ENCODE measurements at regions not wholly inside any gene's neighbourhood (a gene's known extent, or its start where the extent isn't known, plus 50 kb on each side); places are given as distances from the start of the nearest gene placed in this dataset.

DNA sequence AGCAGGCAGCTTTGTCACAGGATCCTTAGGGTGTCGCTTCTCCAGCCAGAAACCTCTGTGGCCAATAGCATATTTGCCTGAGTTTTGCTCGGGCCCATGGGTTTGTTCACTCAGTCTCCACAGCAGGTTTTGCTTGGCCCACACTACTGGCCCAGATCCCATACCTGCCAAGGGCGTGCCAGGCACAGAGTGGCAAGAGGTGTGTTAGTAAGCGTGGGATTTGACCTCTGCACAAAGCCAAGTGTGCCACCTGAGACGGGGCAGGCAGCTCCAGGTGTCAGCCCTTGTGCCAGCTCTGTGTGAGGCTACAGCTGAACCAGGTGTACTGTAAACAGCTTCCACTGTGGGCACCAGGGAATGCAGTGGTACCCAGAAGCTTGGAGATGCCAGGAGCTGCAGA is 2003.0 kb downstream of the C4orf33 start:
- Histone ChIP-seq H3K9ac (ENCODE audit: low read length) (no peak overlapping the region), H3K9me3 (ENCODE audit: control insufficient read depth, low read depth, low read length) (peaks cover 6% of the 10 kb centered on the region), H3K27ac (ENCODE audit: low read length) (no peak overlapping the region), H3K27me3 (ENCODE audit: control insufficient read depth, insufficient read depth, low read length) (no peaks in the 10 kb centered on the region), H3K4me1 (ENCODE audit: control insufficient read depth, low read depth, low read length) (no peaks in the 10 kb centered on the region), H3K4me3 (ENCODE audit: low read length) (no peak overlapping the region), H3K36me3 (ENCODE audit: control insufficient read depth, low read depth, low read length) (no peaks in the 10 kb centered on the region)

DNA sequence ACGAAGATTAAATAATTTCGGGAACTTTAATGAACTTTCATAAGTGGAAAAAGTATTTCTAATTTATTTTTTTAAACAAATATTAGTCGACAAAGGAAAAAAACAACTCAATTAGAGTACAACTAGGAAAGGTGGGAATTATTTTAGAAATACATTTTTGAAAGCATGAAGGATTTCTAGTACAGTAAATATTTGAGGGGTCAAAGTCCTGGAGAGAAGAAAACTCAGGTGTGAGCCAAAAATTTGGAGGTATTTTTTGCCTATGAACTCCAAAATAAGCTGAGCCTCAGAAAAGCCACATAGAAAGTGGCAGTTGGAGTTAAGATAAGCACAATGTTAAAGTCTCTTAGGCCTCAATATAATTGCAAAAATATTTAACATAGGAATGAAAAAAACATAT is 2017.3 kb downstream of the C4orf33 start:
- Histone ChIP-seq H3K4me1 (ENCODE audit: control insufficient read depth, low read depth, low read length) (no peaks in the 10 kb centered on the region), H3K27me3 (ENCODE audit: control insufficient read depth, insufficient read depth, low read length) (no peaks in the 10 kb centered on the region), H3K9ac (ENCODE audit: low read length) (no peak overlapping the region), H3K9me3 (ENCODE audit: control insufficient read depth, low read depth, low read length) (no peaks in the 10 kb centered on the region), H3K27ac (ENCODE audit: low read length) (no peak overlapping the region), H3K36me3 (ENCODE audit: control insufficient read depth, low read depth, low read length) (no peaks in the 10 kb centered on the region), H3K4me3 (ENCODE audit: low read length) (no peak overlapping the region)

DNA sequence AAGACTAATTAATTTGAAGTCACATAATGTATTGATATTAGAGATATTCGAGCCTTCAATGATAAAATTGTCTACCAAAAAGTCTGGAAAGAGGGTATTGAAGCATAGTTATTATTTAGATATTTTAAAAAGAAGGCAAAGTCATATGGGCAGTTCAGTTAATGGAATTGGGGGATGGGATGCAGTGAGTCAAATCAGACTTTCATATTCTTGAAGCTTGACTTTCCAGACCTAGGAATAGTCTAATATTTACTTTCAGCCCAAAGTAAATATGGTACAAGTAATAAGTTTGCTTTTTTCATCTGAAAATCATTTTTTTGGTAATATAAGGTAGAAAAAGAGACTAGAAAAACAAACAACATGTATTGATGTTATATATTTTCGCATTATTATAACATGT is 2017.8 kb downstream of the C4orf33 start:
- Histone ChIP-seq H3K9me3 (ENCODE audit: control insufficient read depth, low read depth, low read length) (no peaks in the 10 kb centered on the region), H3K4me3 (ENCODE audit: low read length) (no peak overlapping the region), H3K27me3 (ENCODE audit: control insufficient read depth, insufficient read depth, low read length) (no peaks in the 10 kb centered on the region), H3K4me1 (ENCODE audit: control insufficient read depth, low read depth, low read length) (no peaks in the 10 kb centered on the region), H3K27ac (ENCODE audit: low read length) (no peak overlapping the region), H3K9ac (ENCODE audit: low read length) (no peak overlapping the region), H3K36me3 (ENCODE audit: control insufficient read depth, low read depth, low read length) (no peaks in the 10 kb centered on the region)

DNA sequence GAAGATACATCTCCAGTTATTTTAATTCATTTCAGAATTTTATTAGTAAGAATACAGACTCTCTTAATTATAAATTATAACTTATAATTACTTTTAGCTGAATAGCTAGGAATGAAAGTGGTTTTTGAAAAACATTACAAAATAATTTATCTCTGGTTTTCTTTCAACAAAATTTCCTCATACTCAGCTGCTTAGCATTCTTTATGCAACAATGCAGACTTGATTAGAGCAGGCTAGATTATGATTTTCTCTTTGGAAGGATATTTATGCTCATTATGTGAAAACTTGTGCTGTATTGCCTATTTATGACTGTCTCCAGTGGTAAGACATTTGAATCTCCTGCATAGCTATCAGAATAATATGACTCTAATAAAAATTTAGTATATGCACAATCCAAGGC is 2023.7 kb downstream of the C4orf33 start:
- Histone ChIP-seq H3K36me3 (ENCODE audit: control insufficient read depth, low read depth, low read length) (no peaks in the 10 kb centered on the region), H3K9me3 (ENCODE audit: control insufficient read depth, low read depth, low read length) (no peaks in the 10 kb centered on the region), H3K9ac (ENCODE audit: low read length) (no peak overlapping the region), H3K27me3 (ENCODE audit: control insufficient read depth, insufficient read depth, low read length) (no peaks in the 10 kb centered on the region), H3K27ac (ENCODE audit: low read length) (no peak overlapping the region), H3K4me1 (ENCODE audit: control insufficient read depth, low read depth, low read length) (no peaks in the 10 kb centered on the region), H3K4me3 (ENCODE audit: low read length) (no peak overlapping the region)

DNA sequence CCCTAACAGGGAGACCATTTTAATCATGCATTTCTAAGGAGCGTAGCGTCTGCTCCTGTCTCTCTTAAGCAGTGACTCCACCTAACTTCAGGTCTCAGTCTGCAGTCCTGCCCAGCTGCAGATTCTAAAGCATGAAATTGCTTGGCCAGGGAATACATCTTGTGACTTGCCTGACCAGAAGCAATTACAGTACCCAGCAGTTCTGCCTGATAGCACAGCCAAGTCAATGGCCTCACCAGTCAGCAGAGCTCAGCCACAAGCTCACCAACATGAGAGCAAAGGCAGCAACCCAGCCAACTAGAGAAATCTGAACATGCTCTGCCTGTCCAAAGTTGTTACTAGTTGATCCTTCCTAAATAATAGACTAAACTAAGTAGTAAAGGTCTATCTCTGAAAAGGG is 2011.9 kb upstream of the PCDH10 start:
- no peaks in the 10 kb centered on the region for H3K27me3 ChIP-seq (ENCODE audit: control insufficient read depth, insufficient read depth, low read length)
- no peaks in the 10 kb centered on the region for H3K9me3 ChIP-seq (ENCODE audit: control insufficient read depth, low read depth, low read length)
- H3K4me1 ChIP-seq (ENCODE audit: control insufficient read depth, low read depth, low read length): no peaks in the 10 kb centered on the region

DNA sequence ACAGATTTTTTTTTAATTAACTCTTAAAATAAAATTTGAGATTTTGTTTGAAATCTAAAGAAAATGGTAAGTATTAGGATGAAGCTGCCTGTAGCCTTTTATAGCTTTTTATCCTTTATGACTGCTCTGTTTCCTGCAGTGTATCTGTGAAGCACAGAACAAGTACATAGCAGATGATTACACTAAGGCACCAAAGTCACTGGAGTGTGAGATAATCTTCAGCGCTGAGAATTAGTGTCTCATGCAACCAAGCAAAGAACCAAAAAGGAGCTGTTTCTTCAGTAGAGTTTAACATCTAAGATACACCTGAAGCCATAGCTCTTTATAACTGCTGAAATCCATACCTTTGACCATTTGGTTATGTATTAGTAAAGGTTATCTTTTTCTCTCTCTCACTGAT is 1989.8 kb upstream of the PCDH10 start:
- H3K27me3 ChIP-seq (ENCODE audit: control insufficient read depth, insufficient read depth, low read length): no peaks in the 10 kb centered on the region
- no peaks in the 10 kb centered on the region for H3K9me3 ChIP-seq (ENCODE audit: control insufficient read depth, low read depth, low read length)
- H3K4me3 ChIP-seq (ENCODE audit: low read length): no peak overlapping the region
- H3K27ac ChIP-seq (ENCODE audit: low read length): no peak overlapping the region
- H3K4me1 ChIP-seq (ENCODE audit: control insufficient read depth, low read depth, low read length): peaks cover 4% of the 10 kb centered on the region
- H3K9ac ChIP-seq (ENCODE audit: low read length): no peak overlapping the region
- no peaks in the 10 kb centered on the region for H3K36me3 ChIP-seq (ENCODE audit: control insufficient read depth, low read depth, low read length)

More for the DNA sequence above, 2011.9 kb upstream of the PCDH10 start:
- H3K27ac ChIP-seq (ENCODE audit: low read length): no peak overlapping the region
- H3K4me3 ChIP-seq (ENCODE audit: low read length): no peak overlapping the region
- no peaks in the 10 kb centered on the region for H3K36me3 ChIP-seq (ENCODE audit: control insufficient read depth, low read depth, low read length)
- no peak overlapping the region for H3K9ac ChIP-seq (ENCODE audit: low read length)

DNA sequence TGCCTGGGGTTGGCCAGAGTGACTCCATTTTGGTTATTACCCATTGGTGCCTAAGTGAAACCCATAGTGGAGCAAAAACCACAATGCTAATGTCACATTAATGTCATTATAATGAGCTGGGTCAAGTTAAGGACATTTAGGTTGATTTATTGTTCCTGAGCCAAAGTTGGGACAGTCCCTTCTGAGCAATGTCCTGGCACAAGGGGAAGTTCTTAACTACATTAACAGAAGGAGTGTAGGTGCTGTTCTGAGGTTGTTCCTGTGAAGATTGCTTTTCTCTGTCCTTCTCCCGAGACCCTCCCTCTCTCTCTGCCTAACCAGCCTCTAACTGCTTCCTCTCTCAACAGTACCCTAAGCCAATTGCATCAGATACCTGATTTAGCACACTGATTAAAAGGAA is 1956.8 kb upstream of the PCDH10 start:
- H3K9ac ChIP-seq (ENCODE audit: low read length): no peak overlapping the region
- peaks cover 11% of the 10 kb centered on the region for H3K9me3 ChIP-seq (ENCODE audit: control insufficient read depth, low read depth, low read length)
- no peaks in the 10 kb centered on the region for H3K27me3 ChIP-seq (ENCODE audit: control insufficient read depth, insufficient read depth, low read length)
- no peaks in the 10 kb centered on the region for H3K36me3 ChIP-seq (ENCODE audit: control insufficient read depth, low read depth, low read length)
- no peak overlapping the region for H3K4me3 ChIP-seq (ENCODE audit: low read length)
- H3K27ac ChIP-seq (ENCODE audit: low read length): no peak overlapping the region
- no peaks in the 10 kb centered on the region for H3K4me1 ChIP-seq (ENCODE audit: control insufficient read depth, low read depth, low read length)

DNA sequence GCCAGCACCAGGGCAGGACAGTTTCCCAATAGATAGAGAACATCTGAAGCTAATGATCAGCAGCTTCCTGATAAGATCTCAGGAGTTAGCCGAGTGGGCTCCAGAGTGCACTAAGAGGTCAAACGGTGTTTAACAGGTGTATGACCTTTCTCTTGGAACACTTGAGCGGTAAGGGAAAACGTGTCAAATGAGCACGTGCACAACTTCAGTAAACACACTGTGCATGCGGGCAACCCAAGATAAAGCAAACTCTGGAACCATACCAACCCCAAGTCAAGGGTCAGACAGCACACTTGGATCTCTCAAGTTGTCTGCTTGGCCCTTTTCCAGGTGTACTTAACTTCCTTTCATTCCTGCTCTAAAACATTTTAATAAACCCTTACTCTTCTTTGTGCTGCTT is 1941.5 kb upstream of the PCDH10 start:
- Histone ChIP-seq H3K9ac (ENCODE audit: low read length) (no peak overlapping the region), H3K4me3 (ENCODE audit: low read length) (no peak overlapping the region), H3K9me3 (ENCODE audit: control insufficient read depth, low read depth, low read length) (no peaks in the 10 kb centered on the region), H3K4me1 (ENCODE audit: control insufficient read depth, low read depth, low read length) (no peaks in the 10 kb centered on the region), H3K36me3 (ENCODE audit: control insufficient read depth, low read depth, low read length) (no peaks in the 10 kb centered on the region), H3K27ac (ENCODE audit: low read length) (no peak overlapping the region), H3K27me3 (ENCODE audit: control insufficient read depth, insufficient read depth, low read length) (no peaks in the 10 kb centered on the region)

DNA sequence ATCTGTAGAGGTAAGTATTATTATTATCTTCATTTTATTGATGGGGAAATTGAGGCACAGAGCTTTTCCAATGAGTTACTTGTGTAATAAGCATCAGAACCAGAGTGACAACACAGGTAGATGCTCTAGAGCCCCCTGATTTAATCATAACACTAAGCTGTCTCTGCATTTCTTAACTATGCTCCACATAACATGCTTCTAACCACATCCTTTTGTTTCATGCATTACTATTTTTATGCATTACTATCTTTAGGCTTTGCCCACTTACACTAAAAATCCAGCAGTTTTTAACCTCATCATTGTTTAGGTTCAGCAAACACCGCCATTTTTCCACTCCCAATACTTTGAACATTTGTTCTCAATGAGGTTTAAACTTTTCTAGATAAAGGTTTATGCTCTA is 1900.8 kb upstream of the PCDH10 start:
- no peaks in the 10 kb centered on the region for H3K36me3 ChIP-seq (ENCODE audit: control insufficient read depth, low read depth, low read length)
- H3K9me3 ChIP-seq (ENCODE audit: control insufficient read depth, low read depth, low read length): no peaks in the 10 kb centered on the region
- H3K4me1 ChIP-seq (ENCODE audit: control insufficient read depth, low read depth, low read length): no peaks in the 10 kb centered on the region
- no peak overlapping the region for H3K9ac ChIP-seq (ENCODE audit: low read length)
- H3K4me3 ChIP-seq (ENCODE audit: low read length): no peak overlapping the region
- no peaks in the 10 kb centered on the region for H3K27me3 ChIP-seq (ENCODE audit: control insufficient read depth, insufficient read depth, low read length)
- H3K27ac ChIP-seq (ENCODE audit: low read length): no peak overlapping the region

DNA sequence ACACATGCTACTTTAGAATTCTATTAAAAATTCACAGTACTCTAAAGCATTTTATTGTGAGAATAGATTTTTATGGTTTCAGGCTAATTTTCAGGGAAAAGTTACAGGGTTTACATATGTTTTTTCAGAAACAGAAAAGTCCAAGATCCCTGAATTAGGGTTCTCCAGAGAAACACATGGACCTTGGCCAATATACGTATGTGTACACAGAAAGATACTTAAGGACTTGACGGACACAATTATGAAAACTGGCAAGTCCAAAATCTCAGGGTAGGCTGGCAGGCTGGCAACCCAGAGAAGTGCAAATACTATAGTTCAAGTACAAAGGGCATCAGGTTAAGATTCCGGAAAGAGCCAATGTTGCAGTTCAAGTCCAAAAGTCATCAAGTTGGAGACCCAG is 1897.8 kb upstream of the PCDH10 start:
- H3K27ac ChIP-seq (ENCODE audit: low read length): no peak overlapping the region
- H3K36me3 ChIP-seq (ENCODE audit: control insufficient read depth, low read depth, low read length): no peaks in the 10 kb centered on the region

DNA sequence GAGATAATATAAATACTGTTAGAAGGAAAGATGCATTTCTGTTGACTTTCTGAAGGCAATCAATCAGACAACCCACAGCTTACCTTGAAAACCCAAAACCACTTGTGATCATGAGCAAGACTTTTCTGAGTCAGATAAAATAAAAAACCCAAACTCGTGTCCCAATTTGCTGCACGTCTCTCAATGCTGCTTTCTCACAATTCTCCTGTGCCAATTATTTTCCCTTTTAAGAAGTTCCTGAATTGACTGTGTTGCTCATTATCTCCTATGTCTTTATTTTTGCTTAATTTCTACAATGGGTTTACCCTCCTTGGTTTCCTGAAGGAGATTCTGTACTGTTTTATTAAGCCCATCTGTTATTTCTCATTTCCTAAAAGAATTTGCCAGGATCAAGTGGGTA is 1891.9 kb upstream of the PCDH10 start:
- no peak overlapping the region for H3K4me3 ChIP-seq (ENCODE audit: low read length)
- H3K36me3 ChIP-seq (ENCODE audit: control insufficient read depth, low read depth, low read length): no peaks in the 10 kb centered on the region
- no peak overlapping the region for H3K9ac ChIP-seq (ENCODE audit: low read length)
- H3K27me3 ChIP-seq (ENCODE audit: control insufficient read depth, insufficient read depth, low read length): no peaks in the 10 kb centered on the region
- H3K4me1 ChIP-seq (ENCODE audit: control insufficient read depth, low read depth, low read length): peaks cover 5% of the 10 kb centered on the region
- H3K9me3 ChIP-seq (ENCODE audit: control insufficient read depth, low read depth, low read length): no peaks in the 10 kb centered on the region
- no peak overlapping the region for H3K27ac ChIP-seq (ENCODE audit: low read length)

More for the DNA sequence above, 1897.8 kb upstream of the PCDH10 start:
- Histone ChIP-seq H3K4me3 (ENCODE audit: low read length) (no peak overlapping the region), H3K4me1 (ENCODE audit: control insufficient read depth, low read depth, low read length) (no peaks in the 10 kb centered on the region), H3K9me3 (ENCODE audit: control insufficient read depth, low read depth, low read length) (no peaks in the 10 kb centered on the region), H3K27me3 (ENCODE audit: control insufficient read depth, insufficient read depth, low read length) (no peaks in the 10 kb centered on the region), H3K9ac (ENCODE audit: low read length) (no peak overlapping the region)

DNA sequence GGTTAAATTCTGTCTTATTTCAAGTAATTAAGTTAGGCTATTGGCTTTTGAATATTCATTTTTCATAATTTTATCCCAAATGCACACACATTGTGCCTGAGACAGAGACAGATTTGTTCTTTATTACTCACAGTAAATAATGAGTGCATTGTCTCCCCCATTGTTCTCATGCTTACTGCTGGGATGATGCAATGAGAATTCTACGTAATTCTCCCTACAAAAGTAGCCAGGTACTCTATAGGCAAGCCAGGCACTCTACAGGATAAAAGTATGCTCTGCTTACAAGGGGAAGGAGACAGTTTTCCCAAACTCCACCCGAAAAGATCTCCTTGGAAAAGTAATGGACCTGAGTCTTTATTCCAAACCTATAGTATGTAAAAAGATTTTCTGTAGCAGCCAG is 1890.7 kb upstream of the PCDH10 start:
- no peak overlapping the region for H3K27ac ChIP-seq (ENCODE audit: low read length)
- H3K9me3 ChIP-seq (ENCODE audit: control insufficient read depth, low read depth, low read length): no peaks in the 10 kb centered on the region
- no peak overlapping the region for H3K9ac ChIP-seq (ENCODE audit: low read length)
- H3K27me3 ChIP-seq (ENCODE audit: control insufficient read depth, insufficient read depth, low read length): no peaks in the 10 kb centered on the region
- H3K4me1 ChIP-seq (ENCODE audit: control insufficient read depth, low read depth, low read length): peaks cover 5% of the 10 kb centered on the region
- H3K36me3 ChIP-seq (ENCODE audit: control insufficient read depth, low read depth, low read length): no peaks in the 10 kb centered on the region
- H3K4me3 ChIP-seq (ENCODE audit: low read length): no peak overlapping the region

Measured in iPS-18a (cell line).